Keratinocyte (primary cell): ENCODE measurements at regions not wholly inside any gene's neighbourhood (a gene's known extent, or its start where the extent isn't known, plus 50 kb on each side); places are given as distances from the start of the nearest gene placed in this dataset.
"Not testable (repeated sequence)": the region's sequence is repeated elsewhere in the genome, so short reads cannot be mapped to it uniquely, and the experiment has no call there.

Experiments used
- DNase-seq: peaks from one replicate; pipeline ENCODE4 v3.0.0-alpha.2; 2011; ENCODE audit warnings: low read depth, missing footprints, low spot score
- FAIRE-seq: peaks from 2 replicates; lab custom pipeline; 2011; peaks lifted over from hg19 to GRCh38; lab: Jason Lieb, UNC
- H2AFZ ChIP-seq: 2 replicates; pipeline ENCODE4 v1.6.0; 2012; ENCODE audit warnings: low read length, control low read depth, inconsistent platforms; ENCODE audit not compliant: control insufficient read depth
- H3K27ac ChIP-seq: 2 replicates; pipeline ENCODE4 v1.5.1; 2011; ENCODE audit warnings: low read length; ENCODE audit not compliant: control insufficient read depth, insufficient read depth
- H3K27me3 ChIP-seq: 3 replicates; pipeline ENCODE4 v1.6.0; 2011; ENCODE audit warnings: low read length; ENCODE audit not compliant: control insufficient read depth, insufficient read depth; ENCODE audit errors: extremely low read depth
- H3K36me3 ChIP-seq, 2 experiments: 2 replicates in 1 of 2; 3 replicates in 1 of 2; pipeline ENCODE4 v1.5.1; 2011; ENCODE audit warnings: low read length in 2 of 2, mild to moderate bottlenecking in 1 of 2; ENCODE audit not compliant: control insufficient read depth in 2 of 2, insufficient read depth in 2 of 2; ENCODE audit errors: extremely low read depth in 1 of 2
- H3K4me1 ChIP-seq: 3 replicates; pipeline ENCODE4 v1.5.1; 2011; ENCODE audit warnings: low read length; ENCODE audit not compliant: control insufficient read depth, insufficient read depth; ENCODE audit errors: extremely low read depth
- H3K4me2 ChIP-seq: 3 replicates; pipeline ENCODE4 v1.6.0; 2011; ENCODE audit warnings: low read depth, low read length; ENCODE audit not compliant: control insufficient read depth, insufficient read depth; ENCODE audit errors: extremely low read depth
- H3K4me3 ChIP-seq, 3 experiments: fragments of 200-600 bp in 1 of 3; sonication (generic) in 1 of 3; 2 replicates in 2 of 3; 3 replicates in 1 of 3; pipeline ENCODE4 v1.5.1; 2011 to 2016; ENCODE audit warnings: low read length in 3 of 3, mild to moderate bottlenecking in 3 of 3, control low read depth in 2 of 3, inconsistent platforms in 1 of 3, low read depth in 1 of 3, mixed read lengths in 1 of 3, mixed run types in 1 of 3, moderate library complexity in 1 of 3; ENCODE audit not compliant: control insufficient read depth in 2 of 3, insufficient read depth in 2 of 3; ENCODE audit errors: extremely low read depth in 1 of 3
- H3K79me2 ChIP-seq: 2 replicates; pipeline ENCODE4 v1.6.0; 2012; ENCODE audit warnings: low read length; ENCODE audit not compliant: control insufficient read depth, insufficient read depth
- H3K9ac ChIP-seq: 3 replicates; pipeline ENCODE4 v1.6.0; 2011; ENCODE audit warnings: low read length; ENCODE audit not compliant: control insufficient read depth, insufficient read depth; ENCODE audit errors: extremely low read depth
- H3K9me1 ChIP-seq: 3 replicates; pipeline ENCODE4 v1.6.0; 2011; ENCODE audit warnings: low read length; ENCODE audit not compliant: control insufficient read depth, insufficient read depth; ENCODE audit errors: extremely low read depth
- H3K9me3 ChIP-seq: 2 replicates; pipeline ENCODE4 v1.5.1; 2012; ENCODE audit warnings: low read depth, low read length; ENCODE audit not compliant: control insufficient read depth
- H4K20me1 ChIP-seq: 3 replicates; pipeline ENCODE4 v1.6.0; 2011; ENCODE audit warnings: low read length; ENCODE audit not compliant: control insufficient read depth, insufficient read depth; ENCODE audit errors: extremely low read depth
- EZH2 ChIP-seq: IDR thresholded peaks from one replicate; pipeline ENCODE4 v1.6.1; 2012; ENCODE audit warnings: inconsistent platforms, mild to moderate bottlenecking, low read length, moderate library complexity
- dilution Hi-C: fragments of 300-500 bp; cut with MboI; formaldehyde crosslinking; loops from one replicate; pipeline ENCODE4 v1.7.0; 2020; ENCODE audit warnings: low sequenced_read_pairs; ENCODE audit not compliant: extremely low pct_ligation_motif_present
- TF ChIP-seq, protein P1 (sequence below), 3 experiments: IDR thresholded peaks in 1 of 3; conservative IDR thresholded peaks in 1 of 3; optimal IDR thresholded peaks in 1 of 3; 2 replicates in 2 of 3; 3 replicates in 1 of 3; pipeline versions ENCODE3 to v1.5.1; 2011; ENCODE audit warnings: low read length in 3 of 3, mild to moderate bottlenecking in 3 of 3, moderate library complexity in 2 of 3, control low read depth in 1 of 3, inconsistent platforms in 1 of 3; ENCODE audit not compliant: insufficient read depth in 2 of 3; ENCODE audit errors: extremely low read depth in 1 of 3

DNA sequence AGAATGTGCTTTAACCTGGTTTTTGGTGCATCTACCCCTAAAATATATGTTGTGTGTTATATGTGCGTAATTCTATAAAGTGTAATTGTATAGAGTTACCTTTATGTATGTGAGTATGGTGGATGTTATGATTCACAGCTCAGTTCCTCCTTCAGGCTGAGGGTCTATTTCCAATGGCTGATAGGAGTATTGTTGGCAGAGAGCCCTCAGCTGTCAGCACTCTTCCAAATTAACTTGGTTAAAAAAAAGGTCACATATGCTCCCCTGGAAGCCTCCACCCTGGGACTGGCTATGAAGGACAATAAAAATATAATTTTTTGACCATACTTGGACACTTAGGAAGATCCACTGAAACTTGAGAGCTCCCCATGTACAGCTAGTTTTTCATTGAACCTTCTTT is 250.4 kb upstream of the CDH12 start:
- Histone ChIP-seq H4K20me1 (no peaks in the 10 kb centered on the region), H3K27me3 (no peaks in the 10 kb centered on the region), H2AFZ (no peak overlapping the region), H3K79me2 (no peaks in the 10 kb centered on the region), H3K36me3 (no peaks in the 10 kb centered on the region), H3K4me2 (no peak overlapping the region), H3K9me3 (no peaks in the 10 kb centered on the region), H3K27ac (no peak overlapping the region), H3K9ac (no peak overlapping the region), H3K4me1 (no peaks in the 10 kb centered on the region), H3K4me3 (no peak overlapping the region), H3K9me1 (no peaks in the 10 kb centered on the region)
- DNase-seq (no peak), FAIRE-seq (no peak)
- dilution Hi-C loops: no loop called here
- TF ChIP-seq EZH2: no peak
- TF ChIP-seq, protein P1, sequence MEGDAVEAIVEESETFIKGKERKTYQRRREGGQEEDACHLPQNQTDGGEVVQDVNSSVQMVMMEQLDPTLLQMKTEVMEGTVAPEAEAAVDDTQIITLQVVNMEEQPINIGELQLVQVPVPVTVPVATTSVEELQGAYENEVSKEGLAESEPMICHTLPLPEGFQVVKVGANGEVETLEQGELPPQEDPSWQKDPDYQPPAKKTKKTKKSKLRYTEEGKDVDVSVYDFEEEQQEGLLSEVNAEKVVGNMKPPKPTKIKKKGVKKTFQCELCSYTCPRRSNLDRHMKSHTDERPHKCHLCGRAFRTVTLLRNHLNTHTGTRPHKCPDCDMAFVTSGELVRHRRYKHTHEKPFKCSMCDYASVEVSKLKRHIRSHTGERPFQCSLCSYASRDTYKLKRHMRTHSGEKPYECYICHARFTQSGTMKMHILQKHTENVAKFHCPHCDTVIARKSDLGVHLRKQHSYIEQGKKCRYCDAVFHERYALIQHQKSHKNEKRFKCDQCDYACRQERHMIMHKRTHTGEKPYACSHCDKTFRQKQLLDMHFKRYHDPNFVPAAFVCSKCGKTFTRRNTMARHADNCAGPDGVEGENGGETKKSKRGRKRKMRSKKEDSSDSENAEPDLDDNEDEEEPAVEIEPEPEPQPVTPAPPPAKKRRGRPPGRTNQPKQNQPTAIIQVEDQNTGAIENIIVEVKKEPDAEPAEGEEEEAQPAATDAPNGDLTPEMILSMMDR (optimal IDR thresholded peaks at IDR 0.05 in 1 of 3, IDR thresholded peaks at IDR 0.05 in 1 of 3, conservative IDR thresholded peaks at IDR 0.05 in 1 of 3; ENCODE audit: extremely low read depth in 1 of 3, insufficient read depth in 2 of 3, low read length in 3 of 3): no peak

DNA sequence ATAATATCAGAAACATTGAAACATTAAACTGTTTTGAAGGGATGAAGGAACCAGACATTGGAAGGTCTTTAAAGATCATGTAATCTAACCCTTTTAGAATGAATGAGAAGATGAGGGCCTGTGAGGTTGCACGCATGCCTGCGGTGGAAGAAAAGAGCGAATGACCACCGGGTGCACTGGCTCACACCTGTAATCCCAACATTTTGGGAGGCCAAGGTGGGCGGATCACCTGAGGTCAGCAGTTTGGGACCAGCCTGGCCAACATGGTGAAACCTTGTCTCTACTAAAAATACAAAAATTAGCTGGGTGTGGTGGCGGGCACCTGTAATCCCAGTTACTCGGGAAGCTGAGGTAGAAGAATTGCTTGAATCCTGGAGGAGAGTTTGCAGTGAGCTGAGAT is 242.3 kb upstream of the CDH12 start:
- dilution Hi-C loops, FAIRE-seq, H3K4me2 ChIP-seq, H3K9ac ChIP-seq, H3K27ac ChIP-seq, H3K36me3 ChIP-seq, H3K79me2 ChIP-seq, DNase-seq, H4K20me1 ChIP-seq, H2AFZ ChIP-seq, H3K9me3 ChIP-seq, H3K9me1 ChIP-seq, H3K4me1 ChIP-seq, H3K27me3 ChIP-seq, H3K4me3 ChIP-seq: not testable (repeated sequence)

DNA sequence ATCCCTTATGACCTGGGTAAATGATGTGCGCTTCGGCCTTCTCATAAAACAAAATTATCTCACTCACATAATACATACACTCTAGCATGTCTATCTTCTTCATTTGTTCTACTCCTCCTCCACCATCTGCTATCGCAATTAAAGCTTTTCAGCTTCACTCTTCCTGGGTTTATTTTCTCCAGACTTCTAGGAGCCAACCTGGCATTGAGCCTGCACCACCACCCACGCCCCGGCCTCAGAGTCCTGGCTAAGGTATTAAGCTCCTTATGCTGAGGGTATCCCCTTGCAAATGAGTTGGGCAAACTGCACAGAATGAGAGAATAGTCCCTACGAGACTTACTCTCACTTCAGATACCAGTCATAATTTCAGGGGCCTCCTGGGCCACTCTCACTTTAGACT is 236.1 kb upstream of the CDH12 start:
- no peaks in the 10 kb centered on the region for H3K9me1 ChIP-seq
- H3K4me3 ChIP-seq: no peak overlapping the region
- no peak overlapping the region for H3K4me2 ChIP-seq
- no peaks in the 10 kb centered on the region for H3K4me1 ChIP-seq
- no peak overlapping the region for H2AFZ ChIP-seq
- FAIRE-seq (no peak), DNase-seq (no peak)
- TF ChIP-seq, protein P1 (optimal IDR thresholded peaks at IDR 0.05 in 1 of 3, IDR thresholded peaks at IDR 0.05 in 1 of 3, conservative IDR thresholded peaks at IDR 0.05 in 1 of 3; ENCODE audit: extremely low read depth in 1 of 3, insufficient read depth in 2 of 3, low read length in 3 of 3): no peak
- TF ChIP-seq EZH2: no peak
- H3K27me3 ChIP-seq: no peaks in the 10 kb centered on the region
- dilution Hi-C loops: no loop called here
- no peaks in the 10 kb centered on the region for H3K79me2 ChIP-seq
- no peak overlapping the region for H3K9ac ChIP-seq
- no peaks in the 10 kb centered on the region for H4K20me1 ChIP-seq
- no peaks in the 10 kb centered on the region for H3K9me3 ChIP-seq
- H3K36me3 ChIP-seq: no peaks in the 10 kb centered on the region
- H3K27ac ChIP-seq: no peak overlapping the region
